HEK293 (cell line): ENCODE measurements at regions not wholly inside any gene's neighbourhood (a gene's known extent, or its start where the extent isn't known, plus 50 kb on each side); places are given as distances from the start of the nearest gene placed in this dataset.

Source experiments
- CTCF ChIA-PET: fragments of 350-600 bp; formaldehyde crosslinking; extraction: SDS; loops from one replicate; lab custom pipeline; 2021; ENCODE audit warnings: antibody characterized with exemption; lab: Yijun Ruan, JAX
- POLR2A ChIA-PET: fragments of 300-600 bp; formaldehyde crosslinking; extraction: SDS; loops from one replicate; lab custom pipeline; 2020; ENCODE audit warnings: antibody characterized with exemption, inconsistent platforms; lab: Yijun Ruan, JAX
- H3K27ac ChIP-seq: fragments of 200-500 bp; sonication (Bioruptor generic); 2 replicates; pipeline ENCODE4 v1.5.1; 2014; ENCODE audit warnings: low read depth, low read length, control low read depth, inconsistent platforms; ENCODE audit errors: extremely low read depth
- H3K36me3 ChIP-seq, 2 experiments: fragments of 200-500 bp in 1 of 2; sonication (Bioruptor generic) in 1 of 2; 1 replicate in 1 of 2; 2 replicates in 1 of 2; pipeline ENCODE4 v1.5.1; 2014 to 2017; ENCODE audit warnings: inconsistent platforms in 2 of 2, low read length in 2 of 2; ENCODE audit not compliant: control insufficient read depth in 2 of 2, insufficient read depth in 1 of 2
- H3K4me1 ChIP-seq: fragments of 200-500 bp; sonication (Bioruptor generic); 2 replicates; pipeline ENCODE4 v1.5.1; 2014; ENCODE audit warnings: mild to moderate bottlenecking, low read length, inconsistent platforms; ENCODE audit not compliant: control insufficient read depth, insufficient read depth
- H3K4me3 ChIP-seq: 2 replicates; pipeline ENCODE4 v1.5.1; 2011; ENCODE audit warnings: low read depth, mild to moderate bottlenecking, control low read depth, low read length, moderate library complexity
- H3K9me3 ChIP-seq: fragments of 200-500 bp; sonication (Bioruptor generic); 2 replicates; pipeline ENCODE4 v1.5.1; 2014; ENCODE audit warnings: low read depth, low read length, inconsistent platforms; ENCODE audit not compliant: control insufficient read depth, insufficient read depth
- IKZF3 ChIP-seq: fragments of 450-650 bp; IDR thresholded peaks from 2 replicates; pipeline ENCODE4 v1.5.0; 2018; ENCODE audit warnings: missing biosample characterization, mild to moderate bottlenecking, missing genetic modification characterization, moderate library complexity
- KLF7 ChIP-seq: fragments of 450-650 bp; formaldehyde crosslinking; IDR thresholded peaks from 2 replicates; pipeline ENCODE4 v1.5.1; 2016; ENCODE audit warnings: missing biosample characterization, missing genetic modification characterization, borderline replicate concordance
- MZF1 ChIP-seq: fragments of 450-650 bp; formaldehyde crosslinking; IDR thresholded peaks from 2 replicates; pipeline ENCODE4 v1.5.1; 2017; ENCODE audit warnings: missing biosample characterization, missing genetic modification characterization, borderline replicate concordance
- SP2 ChIP-seq: fragments of 450-650 bp; formaldehyde crosslinking; IDR thresholded peaks from 2 replicates; pipeline ENCODE4 v1.5.1; 2016; ENCODE audit warnings: missing biosample characterization, missing genetic modification characterization
- SP7 ChIP-seq: fragments of 450-650 bp; formaldehyde crosslinking; IDR thresholded peaks from 2 replicates; pipeline ENCODE4 v1.5.1; 2016; ENCODE audit warnings: missing biosample characterization, missing genetic modification characterization
- ZNF121 ChIP-seq: fragments of 450-650 bp; formaldehyde crosslinking; IDR thresholded peaks from 2 replicates; pipeline ENCODE4 v1.5.1; 2016; ENCODE audit warnings: missing biosample characterization, missing genetic modification characterization
- ZNF146 ChIP-seq: fragments of 450-650 bp; formaldehyde crosslinking; IDR thresholded peaks from 2 replicates; pipeline ENCODE4 v1.5.1; 2016; ENCODE audit warnings: missing biosample characterization, missing genetic modification characterization
- ZNF16 ChIP-seq: fragments of 450-650 bp; formaldehyde crosslinking; IDR thresholded peaks from 2 replicates; pipeline ENCODE4 v1.5.1; 2016; ENCODE audit warnings: low read depth, missing biosample characterization, missing genetic modification characterization
- ZNF174 ChIP-seq: fragments of 450-650 bp; formaldehyde crosslinking; IDR thresholded peaks from 2 replicates; pipeline ENCODE4 v1.5.0; 2017; ENCODE audit warnings: missing biosample characterization, mild to moderate bottlenecking, missing genetic modification characterization
- ZNF184 ChIP-seq: fragments of 450-650 bp; IDR thresholded peaks from 2 replicates; pipeline ENCODE4 v1.5.1; 2018; ENCODE audit warnings: missing biosample characterization, mild to moderate bottlenecking, missing genetic modification characterization
- ZNF202 ChIP-seq: fragments of 450-650 bp; formaldehyde crosslinking; IDR thresholded peaks from 2 replicates; pipeline ENCODE4 v1.5.1; 2016; ENCODE audit warnings: missing biosample characterization, missing genetic modification characterization, borderline replicate concordance
- ZNF530 ChIP-seq: fragments of 450-650 bp; formaldehyde crosslinking; IDR thresholded peaks from 2 replicates; pipeline ENCODE4 v1.5.1; 2016; ENCODE audit warnings: low read depth, missing biosample characterization, missing genetic modification characterization
- ZNF549 ChIP-seq: fragments of 450-650 bp; IDR thresholded peaks from 2 replicates; pipeline ENCODE4 v1.5.1; 2018; ENCODE audit warnings: missing biosample characterization, missing genetic modification characterization, mild to moderate bottlenecking, inconsistent platforms, moderate library complexity
- ZNF571 ChIP-seq: fragments of 450-650 bp; formaldehyde crosslinking; IDR thresholded peaks from 2 replicates; pipeline ENCODE4 v1.5.0; 2017; ENCODE audit warnings: missing biosample characterization, missing genetic modification characterization
- ZNF624 ChIP-seq: fragments of 450-650 bp; formaldehyde crosslinking; IDR thresholded peaks from 2 replicates; pipeline ENCODE4 v1.5.1; 2017; ENCODE audit warnings: missing biosample characterization, missing genetic modification characterization
- ZNF664 ChIP-seq: fragments of 450-650 bp; formaldehyde crosslinking; IDR thresholded peaks from 2 replicates; pipeline ENCODE4 v1.5.1; 2016; ENCODE audit warnings: missing biosample characterization, missing genetic modification characterization
- TF ChIP-seq, protein P1 (sequence below): fragments of 450-650 bp; formaldehyde crosslinking; IDR thresholded peaks from 2 replicates; pipeline ENCODE4 v1.5.1; 2016; ENCODE audit warnings: missing biosample characterization, missing genetic modification characterization, borderline replicate concordance
- TF ChIP-seq, protein P2 (sequence below): fragments of 450-650 bp; formaldehyde crosslinking; IDR thresholded peaks from 2 replicates; pipeline ENCODE4 v1.5.1; 2016; ENCODE audit warnings: missing biosample characterization, missing genetic modification characterization
- TF ChIP-seq, protein P3 (sequence below): fragments of 450-650 bp; formaldehyde crosslinking; IDR thresholded peaks from 2 replicates; pipeline ENCODE4 v1.5.1; 2016; ENCODE audit warnings: missing biosample characterization, missing genetic modification characterization
- TF ChIP-seq, protein P4 (sequence below): fragments of 450-650 bp; formaldehyde crosslinking; IDR thresholded peaks from 2 replicates; pipeline ENCODE4; 2016; ENCODE audit warnings: missing biosample characterization, missing genetic modification characterization
- TF ChIP-seq, protein P5 (sequence below): fragments of 450-650 bp; formaldehyde crosslinking; IDR thresholded peaks from 2 replicates; pipeline ENCODE4 v1.5.1; 2017; ENCODE audit warnings: missing biosample characterization, missing genetic modification characterization

DNA sequence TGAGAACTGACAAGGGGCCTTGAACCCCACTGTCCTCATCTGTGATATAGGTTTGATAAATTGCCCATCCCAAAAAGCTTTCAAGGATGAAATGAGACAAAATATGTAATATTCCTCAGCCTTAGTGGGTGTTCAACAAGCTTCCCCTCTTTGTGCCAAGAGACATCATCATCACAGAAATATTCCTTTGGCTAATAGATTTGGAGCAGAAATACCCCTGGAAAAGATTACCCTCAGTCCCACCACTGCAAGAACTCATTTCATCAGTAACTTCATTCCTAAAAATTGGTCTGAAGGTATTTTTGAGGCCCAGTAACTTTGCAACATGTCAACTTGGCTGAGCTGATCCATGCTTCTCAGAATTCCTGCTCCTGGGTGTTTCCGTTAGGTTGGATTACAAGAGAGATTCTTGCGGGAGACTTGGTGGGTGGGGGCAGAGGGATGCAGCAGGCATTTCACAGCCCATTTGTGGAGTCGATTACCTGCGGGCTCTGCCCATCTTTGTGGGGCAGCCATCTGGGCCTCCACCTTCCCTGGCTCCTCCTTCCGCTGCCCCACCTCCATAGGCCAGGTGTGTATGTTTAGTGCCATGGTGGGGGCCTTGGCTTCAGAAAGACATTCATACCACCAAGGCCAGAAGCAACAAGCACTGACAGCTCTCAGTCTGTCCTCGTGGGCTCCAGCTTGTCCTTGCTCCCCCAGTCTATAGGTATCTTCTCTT is 263.9 kb downstream of the GLI2 start:
- ChIA-PET CTCF (interaction anchor here (0.6 to 0.9 kb wide), 3 partner anchors 41 to 890 kb away, joined by 3 read pairs; no protein-coding TSS in a partner anchor), POLR2A (interaction anchor here (0.9 kb wide), 1 partner anchor 262 kb away, joined by 3 read pairs; no protein-coding TSS in a partner anchor)
- H3K27ac ChIP-seq, result no peak overlapping the region
- no peak overlapping the region for H3K4me3 ChIP-seq
- no peaks in the 10 kb centered on the region for H3K9me3 ChIP-seq
- no peaks in the 10 kb centered on the region for H3K4me1 ChIP-seq
- no peaks in the 10 kb centered on the region for H3K36me3 ChIP-seq
- TF ChIP-seq MZF1 (no peak), ZNF202 (tag by site-specific recombination) (no peak), ZNF16 (tag by site-specific recombination) (no peak), ZNF549 (no peak), ZNF174 (no peak), ZNF146 (no peak), SP7 (tag by site-specific recombination) (no peak), SP2 (no peak)
- TF ChIP-seq, protein P1, sequence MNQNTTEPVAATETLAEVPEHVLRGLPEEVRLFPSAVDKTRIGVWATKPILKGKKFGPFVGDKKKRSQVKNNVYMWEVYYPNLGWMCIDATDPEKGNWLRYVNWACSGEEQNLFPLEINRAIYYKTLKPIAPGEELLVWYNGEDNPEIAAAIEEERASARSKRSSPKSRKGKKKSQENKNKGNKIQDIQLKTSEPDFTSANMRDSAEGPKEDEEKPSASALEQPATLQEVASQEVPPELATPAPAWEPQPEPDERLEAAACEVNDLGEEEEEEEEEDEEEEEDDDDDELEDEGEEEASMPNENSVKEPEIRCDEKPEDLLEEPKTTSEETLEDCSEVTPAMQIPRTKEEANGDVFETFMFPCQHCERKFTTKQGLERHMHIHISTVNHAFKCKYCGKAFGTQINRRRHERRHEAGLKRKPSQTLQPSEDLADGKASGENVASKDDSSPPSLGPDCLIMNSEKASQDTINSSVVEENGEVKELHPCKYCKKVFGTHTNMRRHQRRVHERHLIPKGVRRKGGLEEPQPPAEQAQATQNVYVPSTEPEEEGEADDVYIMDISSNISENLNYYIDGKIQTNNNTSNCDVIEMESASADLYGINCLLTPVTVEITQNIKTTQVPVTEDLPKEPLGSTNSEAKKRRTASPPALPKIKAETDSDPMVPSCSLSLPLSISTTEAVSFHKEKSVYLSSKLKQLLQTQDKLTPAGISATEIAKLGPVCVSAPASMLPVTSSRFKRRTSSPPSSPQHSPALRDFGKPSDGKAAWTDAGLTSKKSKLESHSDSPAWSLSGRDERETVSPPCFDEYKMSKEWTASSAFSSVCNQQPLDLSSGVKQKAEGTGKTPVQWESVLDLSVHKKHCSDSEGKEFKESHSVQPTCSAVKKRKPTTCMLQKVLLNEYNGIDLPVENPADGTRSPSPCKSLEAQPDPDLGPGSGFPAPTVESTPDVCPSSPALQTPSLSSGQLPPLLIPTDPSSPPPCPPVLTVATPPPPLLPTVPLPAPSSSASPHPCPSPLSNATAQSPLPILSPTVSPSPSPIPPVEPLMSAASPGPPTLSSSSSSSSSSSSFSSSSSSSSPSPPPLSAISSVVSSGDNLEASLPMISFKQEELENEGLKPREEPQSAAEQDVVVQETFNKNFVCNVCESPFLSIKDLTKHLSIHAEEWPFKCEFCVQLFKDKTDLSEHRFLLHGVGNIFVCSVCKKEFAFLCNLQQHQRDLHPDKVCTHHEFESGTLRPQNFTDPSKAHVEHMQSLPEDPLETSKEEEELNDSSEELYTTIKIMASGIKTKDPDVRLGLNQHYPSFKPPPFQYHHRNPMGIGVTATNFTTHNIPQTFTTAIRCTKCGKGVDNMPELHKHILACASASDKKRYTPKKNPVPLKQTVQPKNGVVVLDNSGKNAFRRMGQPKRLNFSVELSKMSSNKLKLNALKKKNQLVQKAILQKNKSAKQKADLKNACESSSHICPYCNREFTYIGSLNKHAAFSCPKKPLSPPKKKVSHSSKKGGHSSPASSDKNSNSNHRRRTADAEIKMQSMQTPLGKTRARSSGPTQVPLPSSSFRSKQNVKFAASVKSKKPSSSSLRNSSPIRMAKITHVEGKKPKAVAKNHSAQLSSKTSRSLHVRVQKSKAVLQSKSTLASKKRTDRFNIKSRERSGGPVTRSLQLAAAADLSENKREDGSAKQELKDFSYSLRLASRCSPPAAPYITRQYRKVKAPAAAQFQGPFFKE (tag by site-specific recombination), result no peak

DNA sequence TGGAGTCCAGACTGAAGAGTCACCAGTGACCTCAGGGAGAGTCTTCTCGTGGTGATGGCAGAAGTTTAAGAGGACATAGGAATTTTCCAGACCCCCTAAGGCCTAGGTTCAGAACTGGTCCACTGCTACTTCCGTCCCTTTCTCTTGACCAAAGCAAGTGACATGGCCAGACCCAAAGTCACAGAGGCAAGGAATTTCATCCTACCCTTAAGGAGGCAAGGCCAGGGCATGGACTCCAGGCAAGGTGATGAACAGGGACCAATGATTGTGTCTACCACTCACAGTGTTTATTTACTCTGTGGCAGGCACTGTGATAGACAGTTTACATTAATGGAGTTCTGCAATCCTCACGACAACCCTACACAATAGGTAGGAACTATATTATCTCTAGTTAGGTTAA is 265.1 kb downstream of the GLI2 start:
- ChIA-PET POLR2A (no interaction called here), CTCF (no interaction called here)
- H3K9me3 ChIP-seq, result no peaks in the 10 kb centered on the region
- H3K4me1 ChIP-seq, result no peaks in the 10 kb centered on the region
- H3K4me3 ChIP-seq, result no peak overlapping the region
- H3K36me3 ChIP-seq, result no peaks in the 10 kb centered on the region
- no peak overlapping the region for H3K27ac ChIP-seq
- TF ChIP-seq, protein P2, sequence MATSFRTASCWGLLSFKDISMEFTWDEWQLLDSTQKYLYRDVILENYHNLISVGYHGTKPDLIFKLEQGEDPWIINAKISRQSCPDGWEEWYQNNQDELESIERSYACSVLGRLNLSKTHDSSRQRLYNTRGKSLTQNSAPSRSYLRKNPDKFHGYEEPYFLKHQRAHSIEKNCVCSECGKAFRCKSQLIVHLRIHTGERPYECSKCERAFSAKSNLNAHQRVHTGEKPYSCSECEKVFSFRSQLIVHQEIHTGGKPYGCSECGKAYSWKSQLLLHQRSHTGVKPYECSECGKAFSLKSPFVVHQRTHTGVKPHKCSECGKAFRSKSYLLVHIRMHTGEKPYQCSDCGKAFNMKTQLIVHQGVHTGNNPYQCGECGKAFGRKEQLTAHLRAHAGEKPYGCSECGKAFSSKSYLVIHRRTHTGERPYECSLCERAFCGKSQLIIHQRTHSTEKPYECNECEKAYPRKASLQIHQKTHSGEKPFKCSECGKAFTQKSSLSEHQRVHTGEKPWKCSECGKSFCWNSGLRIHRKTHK (tag by site-specific recombination), result no peak
- TF ChIP-seq ZNF664 (tag by site-specific recombination) (no peak), ZNF571 (no peak), ZNF530 (tag by site-specific recombination) (no peak), KLF7 (tag by site-specific recombination) (no peak), ZNF624 (tag by site-specific recombination) (no peak), ZNF184 (tag by site-specific recombination) (no peak), IKZF3 (tag by site-specific recombination) (no peak), ZNF121 (tag by site-specific recombination) (no peak)
- TF ChIP-seq, protein P3, sequence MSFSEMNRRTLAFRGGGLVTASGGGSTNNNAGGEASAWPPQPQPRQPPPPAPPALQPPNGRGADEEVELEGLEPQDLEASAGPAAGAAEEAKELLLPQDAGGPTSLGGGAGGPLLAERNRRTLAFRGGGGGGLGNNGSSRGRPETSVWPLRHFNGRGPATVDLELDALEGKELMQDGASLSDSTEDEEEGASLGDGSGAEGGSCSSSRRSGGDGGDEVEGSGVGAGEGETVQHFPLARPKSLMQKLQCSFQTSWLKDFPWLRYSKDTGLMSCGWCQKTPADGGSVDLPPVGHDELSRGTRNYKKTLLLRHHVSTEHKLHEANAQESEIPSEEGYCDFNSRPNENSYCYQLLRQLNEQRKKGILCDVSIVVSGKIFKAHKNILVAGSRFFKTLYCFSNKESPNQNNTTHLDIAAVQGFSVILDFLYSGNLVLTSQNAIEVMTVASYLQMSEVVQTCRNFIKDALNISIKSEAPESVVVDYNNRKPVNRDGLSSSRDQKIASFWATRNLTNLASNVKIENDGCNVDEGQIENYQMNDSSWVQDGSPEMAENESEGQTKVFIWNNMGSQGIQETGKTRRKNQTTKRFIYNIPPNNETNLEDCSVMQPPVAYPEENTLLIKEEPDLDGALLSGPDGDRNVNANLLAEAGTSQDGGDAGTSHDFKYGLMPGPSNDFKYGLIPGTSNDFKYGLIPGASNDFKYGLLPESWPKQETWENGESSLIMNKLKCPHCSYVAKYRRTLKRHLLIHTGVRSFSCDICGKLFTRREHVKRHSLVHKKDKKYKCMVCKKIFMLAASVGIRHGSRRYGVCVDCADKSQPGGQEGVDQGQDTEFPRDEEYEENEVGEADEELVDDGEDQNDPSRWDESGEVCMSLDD, result no peak
- TF ChIP-seq, protein P4, sequence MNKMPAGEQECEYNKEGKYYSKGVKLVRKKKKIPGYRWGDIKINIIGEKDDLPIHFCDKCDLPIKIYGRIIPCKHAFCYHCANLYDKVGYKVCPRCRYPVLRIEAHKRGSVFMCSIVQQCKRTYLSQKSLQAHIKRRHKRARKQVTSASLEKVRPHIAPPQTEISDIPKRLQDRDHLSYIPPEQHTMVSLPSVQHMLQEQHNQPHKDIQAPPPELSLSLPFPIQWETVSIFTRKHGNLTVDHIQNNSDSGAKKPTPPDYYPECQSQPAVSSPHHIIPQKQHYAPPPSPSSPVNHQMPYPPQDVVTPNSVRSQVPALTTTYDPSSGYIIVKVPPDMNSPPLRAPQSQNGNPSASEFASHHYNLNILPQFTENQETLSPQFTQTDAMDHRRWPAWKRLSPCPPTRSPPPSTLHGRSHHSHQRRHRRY (tag by site-specific recombination), result no peak
- TF ChIP-seq, protein P5, sequence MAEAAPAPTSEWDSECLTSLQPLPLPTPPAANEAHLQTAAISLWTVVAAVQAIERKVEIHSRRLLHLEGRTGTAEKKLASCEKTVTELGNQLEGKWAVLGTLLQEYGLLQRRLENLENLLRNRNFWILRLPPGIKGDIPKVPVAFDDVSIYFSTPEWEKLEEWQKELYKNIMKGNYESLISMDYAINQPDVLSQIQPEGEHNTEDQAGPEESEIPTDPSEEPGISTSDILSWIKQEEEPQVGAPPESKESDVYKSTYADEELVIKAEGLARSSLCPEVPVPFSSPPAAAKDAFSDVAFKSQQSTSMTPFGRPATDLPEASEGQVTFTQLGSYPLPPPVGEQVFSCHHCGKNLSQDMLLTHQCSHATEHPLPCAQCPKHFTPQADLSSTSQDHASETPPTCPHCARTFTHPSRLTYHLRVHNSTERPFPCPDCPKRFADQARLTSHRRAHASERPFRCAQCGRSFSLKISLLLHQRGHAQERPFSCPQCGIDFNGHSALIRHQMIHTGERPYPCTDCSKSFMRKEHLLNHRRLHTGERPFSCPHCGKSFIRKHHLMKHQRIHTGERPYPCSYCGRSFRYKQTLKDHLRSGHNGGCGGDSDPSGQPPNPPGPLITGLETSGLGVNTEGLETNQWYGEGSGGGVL (tag by site-specific recombination), result no peak
